HG02981 (cell line): ENCODE measurements at regions not wholly inside any gene's neighbourhood (a gene's known extent, or its start where the extent isn't known, plus 50 kb on each side); places are given as distances from the start of the nearest gene placed in this dataset.
"Not testable (repeated sequence)": the region's sequence is repeated elsewhere in the genome, so short reads cannot be mapped to it uniquely, and the experiment has no call there.

Experiments
- ATAC-seq: cut with Tn5 transposase; IDR thresholded peaks from one replicate; pipeline ENCODE4 v1.9.1; 2021; ENCODE audit warnings: mild to moderate bottlenecking, moderate library complexity; ENCODE audit not compliant: unreplicated experiment

DNA sequence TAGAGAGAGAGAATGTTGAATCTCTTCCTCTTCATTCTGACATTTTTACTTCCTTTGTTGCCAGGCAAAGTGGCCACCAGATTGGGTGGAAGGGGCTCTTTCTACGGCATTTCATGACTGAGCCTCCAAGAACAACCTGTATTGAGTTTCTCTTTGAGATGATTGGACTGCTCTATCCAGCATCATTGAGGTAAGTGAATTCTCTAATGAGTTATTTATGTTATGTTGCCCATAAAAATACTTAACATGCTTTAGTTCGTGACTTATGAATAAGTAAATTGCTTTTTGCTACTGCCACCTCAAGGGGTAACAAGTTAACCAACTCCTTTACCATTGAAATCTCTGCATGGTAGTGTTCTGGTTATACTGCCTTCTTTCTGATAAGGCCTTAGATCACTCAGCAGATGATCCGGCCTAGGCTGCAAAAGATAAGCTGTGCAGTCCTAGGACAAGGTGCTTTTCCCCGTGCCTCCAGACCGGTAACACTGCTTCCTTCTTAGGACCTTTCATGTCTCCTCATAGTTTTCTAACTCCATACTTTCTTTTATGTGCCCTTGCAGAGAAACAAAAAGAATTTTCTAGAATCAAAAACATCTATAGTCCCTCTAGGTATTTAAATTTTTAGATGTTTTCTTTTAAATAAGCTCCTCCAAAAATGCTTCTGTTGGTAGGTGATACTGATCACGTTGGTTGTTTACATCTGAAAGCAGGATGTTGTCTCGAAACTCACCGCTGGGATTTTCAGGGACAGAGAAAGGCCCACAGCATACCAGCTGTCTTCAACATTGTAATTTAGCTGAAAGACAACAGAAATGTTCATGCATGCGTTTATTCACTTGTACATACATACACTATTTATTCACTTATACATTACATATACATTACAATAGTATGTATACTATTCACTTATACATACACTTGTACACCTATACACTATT is 157.1 kb upstream of the RBPJ start:
- no peak for ATAC-seq

DNA sequence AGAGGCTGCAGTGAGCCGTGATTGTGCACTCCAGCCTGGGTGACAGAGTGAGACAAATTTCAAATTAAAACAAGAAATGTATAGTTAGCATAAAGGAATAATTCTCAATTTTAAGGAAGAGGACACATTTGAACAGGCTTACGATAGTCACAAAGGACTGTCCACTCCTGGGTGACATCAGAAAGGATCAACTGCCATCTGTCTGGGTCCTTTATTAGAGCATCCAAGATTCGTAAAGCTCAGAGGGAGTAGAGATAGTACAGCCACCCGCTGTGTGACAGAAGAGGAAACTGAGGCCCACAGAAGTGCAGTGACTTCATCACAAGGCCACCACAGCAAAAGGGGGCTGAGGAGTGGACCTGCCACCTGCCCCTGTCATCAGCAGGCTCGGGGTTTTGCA is 149.3 kb upstream of the RBPJ start:
- no peak for ATAC-seq

DNA sequence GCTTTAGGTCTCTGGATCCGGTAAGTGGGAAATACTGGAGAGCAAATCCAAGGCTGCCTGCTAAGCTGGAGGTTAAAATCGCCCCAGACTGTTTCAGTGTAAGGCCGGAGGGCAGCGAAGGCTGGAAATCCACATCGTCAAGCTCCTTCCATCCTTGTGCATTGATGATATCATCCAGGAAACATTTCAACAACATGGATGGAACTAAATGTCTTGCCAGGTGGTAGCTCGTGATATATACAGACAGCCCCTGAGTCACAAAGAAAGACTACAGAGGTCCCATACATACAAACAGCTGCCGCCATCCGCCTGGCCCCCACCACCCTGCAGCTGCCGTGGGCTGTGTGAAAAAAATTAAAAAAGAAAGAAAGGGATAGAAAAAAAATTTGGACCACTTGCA is 148.9 kb upstream of the RBPJ start:
- no peak for ATAC-seq

DNA sequence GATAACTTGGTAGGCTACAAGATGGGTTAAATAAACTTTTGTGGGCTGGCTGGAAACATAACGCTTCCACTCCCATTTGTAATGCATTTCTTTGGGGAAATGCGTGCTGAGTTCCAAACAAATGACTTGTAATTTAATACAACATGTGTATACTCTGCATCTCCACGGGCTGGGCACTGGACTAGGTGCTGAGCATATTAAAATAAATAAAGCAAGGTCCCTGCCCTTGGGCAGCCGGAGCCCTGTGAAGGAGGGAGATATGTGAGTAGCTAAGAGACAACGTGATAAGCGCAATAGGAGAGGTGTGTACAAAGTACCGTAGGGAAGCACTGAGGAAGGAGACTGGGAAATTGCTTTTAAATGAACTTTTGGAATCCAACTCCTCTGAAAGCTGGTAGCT is 147.2 kb upstream of the RBPJ start:
- no peak for ATAC-seq

DNA sequence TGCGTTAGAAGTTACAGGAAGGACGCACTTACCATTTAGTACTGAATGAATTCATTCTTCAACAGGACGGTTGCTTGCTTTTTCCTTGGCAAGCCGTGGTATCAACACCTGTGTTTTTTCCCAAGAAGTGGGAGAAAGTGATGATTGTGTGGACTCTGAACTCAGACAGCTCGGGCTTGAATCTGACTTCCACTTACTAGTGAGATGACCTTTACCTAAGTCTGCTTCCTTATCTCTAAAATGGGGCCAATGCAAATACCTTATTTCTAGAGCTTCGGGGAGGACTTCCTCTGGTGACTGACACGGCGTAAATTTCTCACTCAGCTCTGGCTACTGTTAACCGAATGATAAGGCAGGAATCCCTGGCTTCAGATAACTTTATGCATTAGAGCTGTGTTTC is 146.8 kb upstream of the RBPJ start:
- no peak for ATAC-seq

DNA sequence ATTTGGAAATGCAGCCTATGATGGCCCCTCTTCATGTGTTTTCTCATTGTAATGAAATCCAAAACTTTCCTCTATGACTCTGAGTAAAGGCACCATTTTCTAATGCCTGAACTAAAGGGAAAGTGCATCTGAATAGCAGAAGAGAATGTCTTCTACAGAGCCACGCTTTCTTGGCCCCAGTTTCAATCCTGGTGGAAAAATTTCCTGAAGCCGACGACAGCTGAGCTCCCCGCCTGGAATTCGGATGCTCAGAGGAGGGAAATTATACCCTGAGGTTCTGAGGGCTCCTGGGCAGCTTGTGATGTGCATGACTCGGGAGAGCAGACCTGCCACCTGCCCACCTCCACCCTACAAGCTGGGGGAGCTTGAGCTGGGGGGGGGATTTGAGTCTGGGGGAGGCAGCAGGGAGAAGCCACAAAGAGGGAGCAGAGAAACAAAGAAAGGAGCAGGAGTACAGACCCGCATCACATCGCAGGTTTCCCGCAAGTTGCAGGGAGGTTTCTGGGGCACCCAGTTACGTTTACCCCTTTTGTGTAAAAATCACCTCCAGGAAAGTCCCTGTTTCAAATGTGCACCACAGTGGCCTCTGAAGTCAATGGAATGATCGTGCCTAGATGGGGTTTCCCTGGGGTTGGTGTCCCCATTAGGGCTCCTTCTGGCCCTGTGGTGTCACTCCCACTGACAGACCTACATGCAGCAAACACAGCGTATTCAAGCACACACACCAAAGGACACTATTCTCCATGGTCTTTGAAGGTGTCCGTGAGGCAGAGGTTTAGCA is 145.6 kb upstream of the RBPJ start:
- no peak for ATAC-seq

DNA sequence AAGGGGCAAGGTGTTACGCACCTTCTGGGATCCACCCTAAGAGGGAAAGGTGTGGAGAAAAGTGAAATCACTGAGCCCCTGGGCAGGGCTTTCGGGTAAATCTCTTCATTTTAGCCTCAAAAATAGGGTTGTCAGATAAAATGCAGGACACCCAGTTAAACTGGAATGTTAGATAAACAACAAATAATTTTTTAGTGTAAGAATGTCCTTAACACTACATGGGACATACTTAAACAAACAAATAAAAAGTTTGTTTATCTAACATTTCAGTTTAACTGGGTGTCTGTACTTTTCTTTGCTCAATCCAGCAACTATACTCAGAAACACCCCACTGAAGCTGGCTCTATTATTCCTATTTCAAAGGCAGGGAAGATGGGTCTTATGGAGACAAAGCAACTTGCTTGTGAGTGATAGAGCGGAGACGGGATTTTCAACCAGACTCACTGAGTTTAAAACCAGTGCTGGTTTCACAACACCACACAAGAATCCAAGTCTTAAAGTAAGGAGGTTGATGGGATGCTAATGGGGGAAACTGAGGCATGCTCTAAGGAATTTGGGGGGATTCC is 144.8 kb upstream of the RBPJ start:
- no peak for ATAC-seq

DNA sequence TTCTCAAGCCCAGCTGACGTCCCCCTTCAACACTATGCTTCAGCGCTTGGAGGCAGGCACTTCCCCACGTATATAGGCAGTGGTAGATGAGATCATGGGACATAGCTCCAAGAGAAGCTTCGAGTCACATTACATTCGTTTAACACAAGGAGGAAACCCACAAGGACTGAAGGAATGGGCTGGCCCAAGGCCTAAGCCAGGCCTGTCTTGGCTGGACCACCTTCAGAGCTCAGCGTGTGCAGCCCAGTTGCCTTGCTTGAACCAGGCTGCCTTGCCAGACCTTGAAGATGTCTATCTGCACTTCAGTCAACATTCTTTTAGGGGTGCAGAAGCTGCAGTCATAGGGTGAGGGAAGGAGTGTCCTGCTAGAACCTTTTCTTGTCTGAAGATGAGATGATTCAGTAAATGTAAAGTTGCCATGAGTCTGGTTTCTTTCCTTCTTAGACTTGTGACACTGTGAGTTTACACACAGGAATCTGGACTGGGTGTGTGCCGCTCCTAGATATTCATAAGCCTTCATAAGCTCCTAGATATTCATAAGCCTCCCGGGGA is 144.1 kb upstream of the RBPJ start:
- no peak for ATAC-seq

DNA sequence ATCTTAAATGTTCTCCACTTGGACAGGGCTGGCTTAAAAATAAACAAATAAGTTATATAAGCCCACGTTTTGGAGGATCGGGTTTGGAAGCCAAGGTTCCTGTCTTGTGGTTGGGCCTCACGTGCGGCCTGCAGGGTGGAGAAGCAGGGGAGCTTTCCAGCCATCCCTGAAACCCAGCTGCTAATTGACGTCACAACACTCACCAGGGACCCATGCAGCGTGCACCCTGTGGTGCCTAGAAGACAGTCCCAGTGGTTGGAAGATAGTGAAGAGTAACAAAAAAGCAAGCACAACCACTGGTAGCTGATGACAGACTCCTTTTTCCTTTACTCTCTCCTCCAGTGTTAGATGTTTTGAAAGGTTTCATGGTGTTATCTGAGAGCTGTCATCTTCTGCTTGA is 142.0 kb upstream of the RBPJ start:
- ATAC-seq, result peak; percentile 26

DNA sequence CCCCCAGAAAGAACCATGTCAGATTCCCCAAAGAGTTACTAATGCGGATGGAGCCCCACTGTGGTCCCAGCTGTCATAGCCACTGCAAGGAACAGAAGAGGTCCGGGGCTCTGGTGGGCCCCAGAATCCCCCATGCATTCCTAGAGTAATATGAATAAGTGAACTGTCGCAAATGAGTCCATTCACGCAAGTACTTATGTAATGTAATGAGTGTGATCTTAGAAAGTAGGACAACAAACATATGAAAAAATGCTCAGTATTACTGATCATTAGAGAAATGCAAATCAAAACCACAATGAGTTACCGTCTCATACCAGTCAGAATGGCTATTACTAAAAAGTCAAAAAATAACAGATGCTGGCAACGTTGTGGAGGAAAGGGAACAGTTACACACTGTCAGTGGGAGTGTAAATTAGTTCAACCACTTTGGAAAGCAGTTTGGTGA is 141.5 kb upstream of the RBPJ start:
- ATAC-seq, result peak; percentile 83

DNA sequence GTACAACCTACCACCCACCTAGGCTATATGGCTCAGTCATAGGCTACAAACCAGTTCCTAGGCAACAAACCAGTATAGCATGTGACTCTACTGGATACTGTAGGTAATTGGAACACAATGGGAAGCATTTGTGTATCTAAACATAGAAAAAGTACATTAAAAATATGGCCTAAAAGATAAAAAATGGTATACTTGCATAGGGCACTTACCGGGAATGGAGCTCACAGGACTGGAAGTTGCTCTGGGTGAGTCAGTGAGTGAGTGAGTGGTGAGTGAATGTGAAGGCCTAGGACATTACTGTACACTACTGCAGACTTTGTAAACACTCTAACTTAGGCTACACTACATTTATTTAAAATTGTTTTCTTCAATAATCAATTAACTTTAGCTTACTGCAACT is 139.2 kb upstream of the RBPJ start:
- ATAC-seq, result no peak

DNA sequence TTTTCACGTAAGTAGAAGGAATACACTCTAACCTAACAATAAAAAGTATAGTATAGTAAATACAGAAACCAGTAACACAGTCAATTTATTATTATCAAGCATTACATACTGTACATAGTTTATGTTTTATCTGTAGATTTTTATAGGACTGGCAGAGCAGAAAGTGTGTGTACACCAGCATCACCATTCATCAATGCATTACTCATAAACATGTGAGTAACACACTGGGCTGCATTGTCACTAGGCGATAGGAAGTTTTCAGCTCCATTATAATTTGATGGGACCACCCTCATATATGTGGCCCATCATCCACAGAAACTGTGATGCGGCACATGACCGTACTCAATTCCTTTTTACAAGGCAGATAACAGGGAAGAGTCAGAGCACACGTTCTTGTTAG is 137.8 kb upstream of the RBPJ start:
- ATAC-seq, result no peak

DNA sequence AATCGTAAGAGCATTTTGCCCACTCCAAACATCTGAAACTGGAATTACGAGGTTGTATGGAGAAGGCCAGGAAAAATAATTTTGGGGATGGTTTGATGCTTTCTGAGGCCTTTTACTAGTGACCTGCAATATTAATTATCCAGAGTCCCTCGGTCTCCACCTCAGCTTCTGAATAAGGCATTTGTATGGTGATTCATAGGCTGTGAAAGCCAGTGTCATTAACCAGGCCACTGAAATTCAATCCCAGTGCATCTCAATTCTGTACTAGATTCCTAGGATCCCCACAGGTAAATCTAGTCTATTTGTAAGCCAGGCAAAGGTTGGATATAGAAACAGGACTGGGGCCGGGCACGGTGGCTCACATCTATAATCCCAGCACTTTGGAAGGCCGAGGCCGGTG is 135.4 kb upstream of the RBPJ start:
- no peak for ATAC-seq

DNA sequence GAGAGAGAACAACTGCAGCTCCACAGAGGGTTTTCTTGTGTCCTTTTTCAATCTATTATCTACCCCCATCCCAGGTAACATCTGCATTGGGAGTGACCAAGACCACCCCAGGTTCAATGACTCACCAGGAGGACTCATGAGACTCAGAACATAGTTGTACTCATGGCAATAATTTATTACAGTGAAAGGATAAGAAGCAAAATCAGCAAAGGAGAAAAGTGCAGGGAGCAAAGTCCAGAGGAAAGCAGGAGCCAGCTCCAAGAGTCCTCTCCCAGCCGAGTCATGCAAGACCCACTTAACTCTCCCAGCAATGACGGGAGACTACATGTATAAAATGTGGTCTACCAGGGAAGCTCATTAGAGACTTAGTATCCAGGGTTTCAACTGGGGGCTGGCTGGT is 129.5 kb upstream of the RBPJ start:
- no peak for ATAC-seq

DNA sequence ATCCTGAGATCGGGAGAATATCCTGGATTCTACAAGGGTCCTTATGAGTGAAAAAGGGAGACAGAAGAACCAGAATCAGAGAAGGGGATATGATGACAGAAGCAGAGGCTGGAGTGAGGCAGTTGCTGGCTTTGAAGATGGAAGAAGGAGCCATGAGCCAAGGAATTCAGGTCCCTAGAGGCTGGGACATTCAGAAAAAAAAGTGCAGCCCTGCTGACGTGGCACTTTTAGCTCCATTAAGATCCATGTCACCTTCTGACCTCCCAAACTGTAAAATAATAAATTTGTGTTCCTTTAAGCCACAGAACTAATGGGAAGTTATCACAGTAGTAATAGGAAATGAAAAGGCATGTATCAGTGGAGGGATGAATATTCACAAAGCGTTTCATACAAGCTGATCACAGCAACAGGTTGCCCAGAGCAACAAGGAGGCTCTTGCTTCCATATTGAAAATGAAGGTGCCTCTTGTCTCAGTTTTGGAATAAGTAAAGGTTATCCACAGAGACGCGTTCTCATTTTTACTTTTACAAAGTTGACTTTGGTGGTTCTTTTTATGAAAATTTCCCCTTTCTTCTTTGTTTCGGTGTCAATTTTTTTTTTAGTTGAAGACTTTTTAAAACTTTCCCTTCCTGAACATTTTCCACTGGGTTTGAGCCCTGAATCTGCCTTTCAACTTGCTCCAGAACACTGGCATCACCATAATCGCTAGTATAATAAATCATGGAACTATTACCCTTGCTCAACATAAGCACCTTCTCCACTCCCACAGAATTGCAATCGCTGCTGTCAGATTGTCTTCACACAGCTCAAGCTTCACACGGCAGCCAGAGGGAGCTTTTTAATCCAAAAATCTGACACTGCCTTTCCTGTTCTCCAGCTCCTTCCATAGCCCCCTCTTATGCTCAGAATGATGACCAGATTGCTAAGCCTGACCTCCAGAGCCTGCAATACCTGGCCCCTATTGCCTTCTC is 127.6 kb upstream of the RBPJ start:
- ATAC-seq, result peak; percentile 33

DNA sequence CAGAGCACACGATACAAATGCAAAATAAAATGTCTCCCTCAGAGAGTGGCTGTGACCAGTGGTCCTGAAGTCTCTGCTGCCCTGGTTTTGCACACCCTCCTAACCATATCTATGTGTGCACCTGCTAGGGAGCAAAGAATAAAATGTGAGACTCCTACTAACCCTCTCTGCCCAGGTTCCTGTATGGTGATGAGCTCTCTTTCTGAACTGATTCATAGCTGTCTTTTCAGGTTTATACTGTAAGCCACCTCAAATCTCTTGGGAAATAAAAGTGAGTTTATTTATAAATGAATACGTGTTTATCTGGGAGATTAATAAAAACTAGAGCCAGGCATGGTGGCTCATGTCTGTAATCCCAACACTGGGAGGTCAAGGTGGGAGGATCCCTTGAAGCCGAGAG is 126.0 kb upstream of the RBPJ start:
- ATAC-seq, result peak; percentile 42

DNA sequence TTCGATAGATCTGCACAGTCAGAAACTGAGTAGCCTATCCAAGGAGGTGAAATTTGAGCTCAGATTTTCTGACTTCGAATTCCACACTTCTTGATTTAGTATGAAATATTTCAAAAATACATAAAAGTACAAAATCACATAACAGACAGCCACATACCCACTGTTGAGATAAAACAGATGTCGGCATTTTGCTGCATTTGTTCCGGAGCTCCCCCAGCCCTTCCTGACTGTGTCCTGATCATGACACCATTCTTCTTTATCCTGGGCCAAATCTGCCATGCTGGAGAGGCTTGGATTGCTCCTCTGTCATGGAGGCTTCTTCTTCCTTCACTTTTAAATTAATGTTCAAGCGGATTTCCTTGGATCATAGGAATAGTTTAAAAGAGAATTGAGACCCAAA is 124.2 kb upstream of the RBPJ start:
- no peak for ATAC-seq

DNA sequence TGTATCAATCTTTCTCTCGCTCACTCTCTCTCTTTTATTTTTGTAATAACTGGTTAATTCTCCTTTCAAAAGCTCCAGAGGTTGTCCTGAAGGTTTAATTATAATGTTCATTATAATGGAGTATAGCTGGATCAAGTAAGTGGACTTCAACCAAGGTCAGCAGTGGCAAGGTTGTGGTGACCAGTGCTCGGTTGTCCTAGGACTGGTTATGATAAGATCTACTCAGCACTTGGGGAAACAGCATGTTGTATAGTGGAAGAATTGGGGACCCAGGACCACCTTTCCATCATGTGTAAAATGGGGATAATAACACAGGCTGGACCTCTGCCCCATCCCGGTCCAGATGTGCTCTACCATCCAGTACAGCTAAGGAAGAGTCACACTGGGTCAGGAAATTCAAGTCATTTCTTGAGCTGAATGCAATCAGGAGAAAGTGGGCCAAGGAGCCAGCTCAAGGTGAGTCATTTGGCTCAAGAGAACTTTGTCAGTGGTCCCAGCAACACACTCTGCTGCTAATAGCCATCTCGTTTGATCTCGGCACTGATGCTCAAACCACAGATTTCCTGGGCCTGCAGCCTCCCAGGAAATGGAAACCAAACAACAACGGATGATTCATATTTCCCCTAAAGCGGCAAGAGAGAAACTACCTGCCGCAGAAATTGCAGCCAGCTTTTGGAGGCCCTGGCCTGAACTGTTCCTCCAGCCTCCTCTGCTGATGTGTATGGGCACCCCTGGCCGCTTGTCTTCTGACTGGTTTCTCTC is 123.6 kb upstream of the RBPJ start:
- peak; percentile 80 for ATAC-seq

DNA sequence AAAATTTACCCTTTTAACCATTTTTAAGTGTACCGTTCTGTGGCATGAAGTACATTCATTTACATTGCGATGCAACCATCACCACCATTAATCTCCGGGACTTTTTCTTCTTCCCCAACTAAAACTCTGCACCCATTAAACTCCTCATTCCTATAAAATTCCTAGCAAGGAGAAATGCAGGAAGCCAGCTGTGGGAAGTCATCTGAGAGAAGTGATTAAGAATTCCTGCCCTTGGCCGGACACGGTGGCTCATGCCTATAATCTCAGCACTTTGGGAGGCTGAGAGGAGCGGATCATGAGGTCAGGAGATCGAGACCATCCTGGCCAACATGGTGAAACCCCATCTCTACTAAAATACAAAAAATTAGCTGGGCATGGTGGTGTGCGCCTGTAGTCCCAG is 121.9 kb upstream of the RBPJ start:
- ATAC-seq, result not testable (repeated sequence)

DNA sequence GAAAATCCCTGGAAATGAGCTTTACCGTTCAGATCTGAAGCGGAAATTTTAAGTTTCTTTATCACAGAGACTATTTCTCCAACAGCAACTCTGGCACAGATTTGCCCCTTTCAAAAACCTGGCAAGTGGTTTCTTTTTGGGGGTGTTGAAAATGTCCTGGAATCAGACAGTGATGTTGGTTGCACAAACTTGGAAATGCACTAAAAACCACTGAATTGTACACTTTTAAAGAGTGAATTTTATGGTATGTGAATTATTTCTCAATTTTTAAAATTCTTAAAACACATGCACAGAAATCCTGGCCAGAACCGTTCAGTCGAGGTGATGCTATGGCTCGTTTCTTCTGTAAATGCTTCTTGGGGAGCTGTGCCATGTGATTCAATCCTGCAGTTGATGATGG is 121.2 kb upstream of the RBPJ start:
- no peak for ATAC-seq
